GM19193 (cell line): ENCODE measurements at regions not wholly inside any gene's neighbourhood (a gene's known extent, or its start where the extent isn't known, plus 50 kb on each side); places are given as distances from the start of the nearest gene placed in this dataset.

Source experiments
- POLR2A ChIP-seq: IDR thresholded peaks from 4 replicates; pipeline ENCODE4 v1.6.1; 2011; ENCODE audit not compliant: insufficient read depth, insufficient read length; ENCODE audit errors: extremely low read depth

DNA sequence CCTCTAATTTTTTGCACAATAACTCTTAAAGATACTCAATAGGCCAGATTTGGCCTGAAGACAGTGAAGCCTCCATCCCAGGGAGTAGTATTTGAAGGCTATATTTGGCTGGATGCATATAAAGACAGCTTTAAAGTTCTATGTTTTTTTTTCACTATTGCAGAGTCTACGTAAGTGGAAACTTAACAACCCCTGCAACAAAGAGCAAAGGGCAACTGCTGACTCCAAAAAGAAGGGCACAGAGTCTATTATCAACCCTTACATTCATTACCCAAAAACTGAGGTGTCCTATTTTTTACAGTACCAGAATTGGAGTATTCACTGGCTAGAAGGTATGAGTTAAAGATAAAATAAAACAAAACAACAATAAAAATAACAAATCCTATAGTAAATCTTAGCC is 329.8 kb upstream of the PKN2 start:
- TF ChIP-seq POLR2A = no peak

DNA sequence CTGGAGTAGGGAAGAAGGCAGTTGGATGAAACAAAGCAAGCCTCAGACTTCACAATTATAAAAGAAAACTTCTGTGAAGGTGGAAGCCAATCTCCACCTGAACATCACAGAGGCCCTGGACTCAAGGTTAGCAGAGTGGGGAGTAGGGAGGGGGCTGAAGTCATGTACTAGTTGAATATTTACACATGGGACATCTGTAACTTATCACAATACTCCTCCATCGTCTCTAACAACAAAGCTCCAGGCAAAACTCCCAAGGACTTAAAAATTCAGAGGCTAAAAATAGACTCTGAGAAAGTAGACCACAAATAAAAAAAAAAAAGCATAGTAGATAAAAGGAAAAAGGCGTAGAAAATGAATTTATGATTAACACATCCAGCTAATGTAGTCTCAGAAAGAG is 326.3 kb upstream of the PKN2 start:
- TF ChIP-seq POLR2A = no peak

DNA sequence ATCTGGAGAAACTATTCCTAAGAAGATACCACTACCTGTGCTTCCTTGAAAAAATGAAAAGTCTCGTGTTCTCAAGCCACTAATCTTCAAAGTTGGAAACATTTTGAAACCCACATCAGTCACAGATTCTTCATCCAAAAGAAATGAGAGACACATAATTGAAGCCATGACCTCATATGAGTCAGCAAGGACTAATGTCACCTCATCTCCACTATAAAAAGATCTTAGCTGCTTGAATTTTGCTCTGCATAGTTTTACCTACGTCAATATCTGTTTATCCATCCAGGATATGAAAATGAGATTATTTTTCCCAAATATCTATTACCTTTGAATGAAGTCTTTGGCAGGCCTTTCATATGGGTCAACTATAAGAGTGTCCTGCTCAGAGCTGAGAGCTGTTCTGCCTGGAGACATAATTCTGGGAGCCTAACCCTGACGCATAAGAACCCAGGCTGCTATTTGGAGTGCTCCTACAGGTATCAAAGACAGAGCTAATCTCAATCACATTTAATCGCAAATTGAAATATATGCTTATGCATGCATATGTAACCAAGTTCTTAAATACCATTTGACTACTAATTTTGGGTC is 312.5 kb upstream of the PKN2 start:
- TF ChIP-seq POLR2A = no peak

- no peak for TF ChIP-seq POLR2A
Observed at GRCh38 chr1:88375977-88376376, 308.1 kb upstream of the PKN2 start.

DNA sequence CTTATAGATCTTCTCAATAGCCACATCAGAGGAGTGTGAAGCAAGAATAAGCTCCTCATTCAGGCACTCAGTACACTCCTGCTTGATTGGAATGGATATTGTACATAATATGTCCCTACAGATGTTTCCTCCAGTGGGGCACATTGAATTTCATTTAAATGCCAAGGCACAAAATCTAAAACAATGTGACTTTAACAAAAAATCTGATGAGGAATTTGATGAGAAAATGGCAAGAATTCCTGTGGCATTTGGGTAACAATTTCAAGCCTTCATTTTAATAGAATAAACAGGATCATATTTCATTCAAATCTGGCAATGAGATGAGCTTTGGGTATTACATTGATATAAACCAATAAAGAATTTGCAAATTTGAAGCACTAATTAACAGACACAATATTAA is 307.7 kb upstream of the PKN2 start:
- TF ChIP-seq POLR2A = no peak

DNA sequence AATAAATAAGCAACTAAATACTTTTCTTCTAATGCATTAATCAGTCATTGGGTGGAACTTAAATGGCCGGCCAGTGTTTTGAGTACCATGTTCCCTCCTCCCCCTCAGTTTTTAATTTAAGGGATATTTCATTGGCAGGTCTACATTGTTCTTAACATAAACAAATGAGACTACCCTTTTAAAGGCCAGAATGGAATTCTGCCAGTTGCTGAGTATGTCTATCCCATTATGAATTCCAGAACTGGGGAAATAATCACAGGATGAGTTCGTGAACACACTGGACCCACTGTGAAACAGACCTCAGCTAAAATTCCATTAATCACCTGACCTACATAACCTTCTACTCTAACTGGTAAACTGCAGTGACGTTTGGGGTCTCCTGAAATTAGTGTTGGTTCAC is 305.5 kb upstream of the PKN2 start:
- TF ChIP-seq POLR2A = no peak

DNA sequence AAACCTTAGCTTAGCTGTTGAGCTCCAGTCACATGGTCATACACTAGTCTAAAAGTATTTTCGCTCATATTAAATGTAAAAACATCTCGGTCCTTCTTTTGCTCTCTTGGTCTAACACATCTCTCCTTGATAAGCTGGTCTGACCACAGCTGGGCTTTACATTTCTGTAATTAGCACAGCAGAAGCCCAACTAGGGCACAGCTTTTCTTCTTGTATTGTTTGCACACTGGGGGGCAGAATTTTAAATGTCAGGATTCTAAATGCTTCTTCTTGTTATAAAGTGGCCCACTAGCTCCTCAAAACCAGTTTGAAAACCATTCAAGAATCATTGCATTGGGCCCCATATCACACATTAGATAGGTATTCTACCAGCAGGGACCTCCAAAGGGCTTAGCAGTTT is 289.1 kb upstream of the PKN2 start:
- TF ChIP-seq POLR2A = no peak

GRCh38 chr1:88398338-88398737 is 285.7 kb upstream of the PKN2 start:
- no peak for TF ChIP-seq POLR2A

GRCh38 chr1:88399690-88400089 is 284.4 kb upstream of the PKN2 start:
- no peak for TF ChIP-seq POLR2A

- no peak for TF ChIP-seq POLR2A
Observed at GRCh38 chr1:88401313-88401712, 282.8 kb upstream of the PKN2 start.

DNA sequence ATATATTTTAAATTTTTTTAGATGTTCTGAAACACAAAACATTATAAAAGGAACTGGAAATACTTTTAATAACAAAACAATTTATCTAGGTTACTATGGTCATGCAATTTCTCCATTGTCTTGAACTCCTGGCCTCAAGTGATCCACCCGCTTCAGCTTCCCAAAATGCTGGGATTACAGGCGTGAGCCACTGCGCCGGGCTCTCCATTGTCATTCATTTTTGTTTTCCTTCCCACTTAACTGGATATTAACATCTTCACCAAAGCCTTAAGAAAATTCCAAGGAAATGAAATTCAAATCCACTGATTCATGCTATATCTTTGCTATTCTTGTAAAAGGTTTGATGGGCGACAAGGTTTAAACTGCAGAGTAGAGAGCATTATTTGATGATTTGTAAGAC is 279.5 kb upstream of the PKN2 start:
- TF ChIP-seq POLR2A = no peak

GRCh38 chr1:88407248-88407647 is 276.8 kb upstream of the PKN2 start:
- no peak for TF ChIP-seq POLR2A

GRCh38 chr1:88421997-88422396 is 262.1 kb upstream of the PKN2 start:
- TF ChIP-seq POLR2A = no peak

GRCh38 chr1:88433556-88433955 is 250.5 kb upstream of the PKN2 start:
- TF ChIP-seq POLR2A = no peak

DNA sequence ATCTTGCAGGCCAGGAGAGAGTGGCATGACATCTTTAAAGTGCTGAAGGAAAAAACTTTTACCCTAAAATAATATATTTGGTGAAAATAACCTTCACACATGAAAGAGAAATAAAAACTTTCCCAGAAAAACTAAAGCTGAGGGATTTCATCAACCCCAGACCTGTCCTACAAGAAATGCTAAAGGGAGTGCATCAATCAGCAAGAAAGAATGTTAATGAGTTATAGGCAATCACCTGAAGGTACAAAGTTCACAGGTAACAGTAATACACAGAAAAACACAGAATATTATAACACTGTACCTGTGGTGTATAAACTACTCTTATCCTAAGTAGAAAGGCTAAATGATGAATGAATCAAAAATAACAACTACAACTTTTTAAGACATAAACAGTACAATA is 249.2 kb upstream of the PKN2 start:
- TF ChIP-seq POLR2A = no peak

DNA sequence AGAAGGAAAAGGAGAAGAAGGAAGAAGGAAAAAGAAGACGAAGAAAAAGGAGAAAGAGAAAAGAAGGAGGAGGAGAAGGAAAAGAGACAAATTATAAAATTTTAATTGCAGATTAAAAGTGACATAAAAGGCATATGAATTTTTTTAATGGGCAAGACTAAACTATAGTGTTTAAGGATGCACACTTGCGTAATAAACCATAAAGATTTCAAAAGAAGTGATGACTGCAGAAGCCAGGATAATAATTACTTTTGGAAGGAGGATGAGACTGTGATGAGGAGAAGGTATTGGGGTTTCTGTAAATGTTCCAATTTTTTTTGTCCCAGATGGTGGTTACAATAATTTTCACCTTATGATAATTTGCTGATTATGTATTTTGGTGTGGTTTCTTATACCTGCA is 243.1 kb upstream of the PKN2 start:
- no peak for TF ChIP-seq POLR2A

GRCh38 chr1:88451856-88452255 is 232.2 kb upstream of the PKN2 start:
- TF ChIP-seq POLR2A = no peak
